K562 (cell line): ENCODE measurements at regions not wholly inside any gene's neighbourhood (a gene's known extent, or its start where the extent isn't known, plus 50 kb on each side); places are given as distances from the start of the nearest gene placed in this dataset.

ENCODE experiments used
- ATAC-seq: fragments of 200-7000 bp; cut with Tn5 transposase; 3 replicates; pipeline ENCODE4 v1.9.1; 2020; ENCODE audit warnings: moderate library complexity
- BruUV-seq: library from RNA; stranded (reverse); fragments of 400-500 nt; replicated peaks from 2 replicates; lab custom pipeline; 2021; lab: Mats Ljungman, UMichigan
- CTCF ChIA-PET: fragments of 300-600 bp; formaldehyde crosslinking; extraction: SDS; loops from one replicate; lab custom pipeline; 2021; ENCODE audit warnings: low intra/inter-chr PET ratio; lab: Yijun Ruan, JAX
- POLR2A ChIA-PET: fragments of 300-600, 350-650 bp; sonication (Branson Sonifier 250); formaldehyde crosslinking; extraction: SDS; loops from one replicate; lab custom pipeline; 2021; ENCODE audit warnings: antibody characterized with exemption, inconsistent platforms; lab: Yijun Ruan, JAX
- DNase-seq, 4 experiments: peaks; one replicate each; pipeline versions ENCODE4 v3.0.0 to v3.0.0-alpha.2; 2011 to 2018; ENCODE audit warnings: low spot score in 3 of 4, mixed read lengths in 3 of 4; ENCODE audit errors: extremely low read depth in 1 of 4
- FAIRE-seq: peaks from 2 replicates; lab custom pipeline; 2011; peaks lifted over from hg19 to GRCh38; lab: Jason Lieb, UNC
- H2AFZ ChIP-seq: 2 replicates; pipeline ENCODE4 v1.6.0; 2011; ENCODE audit warnings: low read depth, low read length, control low read depth, inconsistent platforms
- H3K27ac ChIP-seq: fragments of 200-600 bp; 3 replicates; pipeline ENCODE4 v1.8.0; 2011; ENCODE audit warnings: low read depth, mild to moderate bottlenecking, control low read depth, inconsistent platforms, low read length, moderate library complexity, mixed read lengths; ENCODE audit errors: extremely low read depth
- H3K27me3 ChIP-seq, 2 experiments: fragments of 300-600 bp in 1 of 2; 2 replicates in 1 of 2; 3 replicates in 1 of 2; pipeline versions ENCODE4 v1.6.0 to v1.8.0; 2011; ENCODE audit warnings: inconsistent platforms in 2 of 2, low read length in 2 of 2, mild to moderate bottlenecking in 1 of 2, mixed read lengths in 1 of 2, moderate library complexity in 1 of 2; ENCODE audit not compliant: control insufficient read depth in 2 of 2, insufficient read depth in 2 of 2
- H3K36me3 ChIP-seq: fragments of 300-600 bp; 3 replicates; pipeline ENCODE4 v1.8.0; 2011; ENCODE audit warnings: mild to moderate bottlenecking, low read length, inconsistent platforms; ENCODE audit not compliant: control insufficient read depth, insufficient read depth
- H3K4me1 ChIP-seq, 2 experiments: fragments of 200-600 bp in 1 of 2; replicated peaks in 1 of 2; 2 replicates in 1 of 2; 3 replicates in 1 of 2; pipeline versions ENCODE4 v1.5.1 to v1.8.0; 2011; ENCODE audit warnings: inconsistent platforms in 2 of 2, low read length in 2 of 2, mild to moderate bottlenecking in 1 of 2, mixed read lengths in 1 of 2, moderate library complexity in 1 of 2; ENCODE audit not compliant: control insufficient read depth in 2 of 2, insufficient read depth in 2 of 2
- H3K4me2 ChIP-seq: 2 replicates; pipeline ENCODE4 v1.6.1; 2011; ENCODE audit warnings: low read length, control low read depth, inconsistent platforms, mixed read lengths; ENCODE audit not compliant: insufficient read depth
- H3K4me3 ChIP-seq: fragments of 200-600 bp; sonication (generic), shearing (Covaris generic); 2 replicates; pipeline ENCODE4 v1.5.1; 2016; ENCODE audit warnings: control low read depth, inconsistent platforms
- H3K79me2 ChIP-seq: fragments of 200-600 bp; 3 replicates; pipeline ENCODE4 v1.8.0; 2011; ENCODE audit warnings: low read length, inconsistent platforms; ENCODE audit not compliant: control insufficient read depth, insufficient read depth
- H3K9ac ChIP-seq, 2 experiments: 2 replicates each; pipeline versions ENCODE4 v1.6.0 to v1.6.1; 2011; ENCODE audit warnings: low read depth in 2 of 2, low read length in 2 of 2, control low read depth in 1 of 2, inconsistent platforms in 1 of 2, mild to moderate bottlenecking in 1 of 2, mixed read lengths in 1 of 2; ENCODE audit not compliant: insufficient read depth in 1 of 2
- H3K9me1 ChIP-seq: one replicate; pipeline ENCODE4 v1.6.0; 2011; ENCODE audit warnings: inconsistent platforms, mild to moderate bottlenecking, low read length, moderate library complexity; ENCODE audit not compliant: control insufficient read depth, insufficient read depth
- H3K9me3 ChIP-seq: replicated peaks from 2 replicates; pipeline ENCODE4 v1.5.1; 2011; ENCODE audit warnings: low read depth, low read length, inconsistent platforms; ENCODE audit not compliant: control insufficient read depth, insufficient read depth
- H4K20me1 ChIP-seq: replicated peaks from 2 replicates; pipeline ENCODE4 v1.6.1; 2011; ENCODE audit warnings: low read length, inconsistent platforms, mixed read lengths; ENCODE audit not compliant: control insufficient read depth, insufficient read depth
- ATF4 ChIP-seq: fragments of 450-650 bp; formaldehyde crosslinking; IDR thresholded peaks from 2 replicates; pipeline ENCODE4 v1.4.0; 2022; ENCODE audit warnings: mild to moderate bottlenecking, moderate library complexity
- CBX5 ChIP-seq: IDR thresholded peaks from 2 replicates; pipeline ENCODE4 v1.6.1; 2014; ENCODE audit warnings: low read depth, borderline replicate concordance
- NR2C2 ChIP-seq, 2 experiments: fragments of 200-800 bp in 1 of 2; sonication (Bioruptor generic) in 1 of 2; sonication (generic) in 1 of 2; formaldehyde crosslinking in 1 of 2; IDR thresholded peaks; 2 replicates each; pipeline versions ENCODE4 v1.6.1 to v1.8.0; 2016 to 2022; ENCODE audit warnings: mild to moderate bottlenecking in 1 of 2, missing compliant biosample characterization in 1 of 2, missing genetic modification characterization in 1 of 2, missing genetic modification reagents in 1 of 2
- PHF21A ChIP-seq: fragments of 450-650 bp; IDR thresholded peaks from 2 replicates; pipeline ENCODE4 v1.6.1; 2017; ENCODE audit warnings: low read depth, borderline replicate concordance
- PHF8 ChIP-seq: fragments of 200-600 bp; sonication (generic); IDR thresholded peaks from 2 replicates; pipeline ENCODE4 v1.6.1; 2012; ENCODE audit warnings: mixed run types, mild to moderate bottlenecking, inconsistent platforms, low read length, moderate library complexity, borderline replicate concordance
- RBM25 ChIP-seq: fragments of 200-400 bp; formaldehyde crosslinking; IDR thresholded peaks from 2 replicates; pipeline ENCODE4 v1.6.1; 2018; ENCODE audit warnings: low read length, low read depth, moderate library complexity; ENCODE audit not compliant: severe bottlenecking
- ZKSCAN1 ChIP-seq: fragments of 150-350 bp; IDR thresholded peaks from 2 replicates; pipeline ENCODE4 v1.6.1; 2016; ENCODE audit warnings: low read depth, low read length
- WGBS: fragments of 100-300 bp; shearing (Covaris generic); methylation state at CpG from one replicate; pipeline ENCODE4 v1.1.6; 2016; ENCODE audit warnings: low coverage, mixed read lengths; ENCODE audit not compliant: insufficient coverage; ENCODE audit errors: missing lambda C conversion rate; 5-methylcytosine and 5-hydroxymethylcytosine counted together
- in situ Hi-C: fragments of 300-500 bp; cut with MboI; formaldehyde crosslinking; loops from 4 replicates; pipeline ENCODE4 v1.15.0; 2018; ENCODE audit warnings: inconsistent platforms, mixed read lengths
- intact Hi-C: fragments of 100-400 bp; cut with micrococcal nuclease; formaldehyde crosslinking; loops from 2 replicates; pipeline ENCODE4 v1.14.2; 2022

GRCh38 chr3:177824190-177824786 is 627.0 kb upstream of the TBL1XR1 start:
- 0% methylated on average over 4 of the region's 4 CpGs for WGBS
- no TSS peak for BruUV-seq
- Histone ChIP-seq H2AFZ (no peak overlapping the region), H3K36me3 (no peaks in the 10 kb centered on the region), H3K9me1 (no peaks in the 10 kb centered on the region), H3K4me3 (no peak overlapping the region), H4K20me1 (no peaks in the 10 kb centered on the region), H3K9me3 (no peaks in the 10 kb centered on the region), H3K4me2 (no peak overlapping the region), H3K9ac (no peak overlapping the region), H3K79me2 (no peaks in the 10 kb centered on the region), H3K4me1 (no peaks in the 10 kb centered on the region), H3K27me3 (peaks cover 0 to 4% of the 10 kb centered on the region in 2 experiments; a peak in 1 of 5 replicates), H3K27ac (no peak overlapping the region)
- in situ Hi-C loops (no loop called here), intact Hi-C loops (no loop called here)
- no peak for DNase-seq
- no peak for FAIRE-seq
- no peak for ATAC-seq
- POLR2A ChIA-PET = interaction anchor here (0.7 to 2.0 kb wide), 2 partner anchors 16 to 423 kb away, joined by 3 to 4 read pairs; no protein-coding TSS in a partner anchor
- CTCF ChIA-PET = interaction anchor here (0.7 kb wide), 1 partner anchor 771 kb away, joined by 3 read pairs; no protein-coding TSS in a partner anchor
- no peak for TF ChIP-seq ZKSCAN1
- no peak for TF ChIP-seq PHF8
- no peak for TF ChIP-seq CBX5
- no peak for TF ChIP-seq ATF4
- TF ChIP-seq RBM25 = no peak
- no peak for TF ChIP-seq PHF21A
- TF ChIP-seq NR2C2 (CRISPR knock-in tag; IDR thresholded peaks at IDR 0.05) = no peak
- TF ChIP-seq NR2C2 (tag; IDR thresholded peaks at IDR 0.05) = no peak
